Activated CD4-positive, alpha-beta T cell treated with anti-CD3 and anti-CD28 coated beads, Interleukin-2, amount 10 ng/mL, durations not matched to agents 24 days and 14 days (primary cell): ENCODE measurements at regions not wholly inside any gene's neighbourhood (a gene's known extent, or its start where the extent isn't known, plus 50 kb on each side); places are given as distances from the start of the nearest gene placed in this dataset.

Experiments
- DNase-seq: peaks from one replicate; pipeline ENCODE4 v3.0.0; 2022
- H3K27ac Mint-ChIP-seq: one replicate; pipeline ENCODE4 v1.8.0; 2022; ENCODE audit warnings: mild to moderate bottlenecking, mixed read lengths
- H3K27me3 Mint-ChIP-seq: one replicate; pipeline ENCODE4 v1.8.0; 2022; ENCODE audit warnings: mixed read lengths
- H3K36me3 Mint-ChIP-seq: one replicate; pipeline ENCODE4 v1.8.0; 2022; ENCODE audit warnings: low read depth, mild to moderate bottlenecking, mixed read lengths
- H3K4me1 Mint-ChIP-seq: one replicate; pipeline ENCODE4 v1.8.0; 2021; ENCODE audit warnings: mixed read lengths
- H3K4me3 Mint-ChIP-seq: one replicate; pipeline ENCODE4 v1.8.0; 2022; ENCODE audit warnings: mild to moderate bottlenecking, moderate library complexity, mixed read lengths
- H3K9me3 Mint-ChIP-seq: one replicate; pipeline ENCODE4 v1.8.0; 2021; ENCODE audit warnings: mixed read lengths
- intact Hi-C: fragments of 100-400 bp; cut with micrococcal nuclease; formaldehyde crosslinking; loops from one replicate; pipeline ENCODE4 v1.15.1; 2023

DNA sequence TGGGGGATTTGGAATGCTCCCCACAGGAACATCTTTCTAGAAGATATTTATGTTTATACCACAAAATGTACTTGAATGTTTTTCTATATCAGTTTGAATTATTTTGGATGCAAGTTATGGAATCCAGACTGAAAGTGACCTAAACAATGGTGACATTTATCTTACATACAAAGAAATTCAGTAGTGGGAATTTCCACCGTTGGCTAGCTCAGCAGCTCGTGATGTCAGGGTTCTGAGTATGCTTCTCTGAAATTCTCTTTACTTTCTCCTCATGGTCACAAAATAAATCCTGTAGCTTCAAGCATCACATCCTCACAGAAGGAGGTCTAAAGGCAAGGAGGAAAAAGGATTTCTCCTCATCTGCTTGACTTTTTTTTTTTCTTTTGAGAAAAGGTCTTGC is 105.3 kb downstream of the AKAIN1 start:
- intact Hi-C loops: no loop called here
- H3K9me3 Mint-ChIP-seq: no peaks in the 10 kb centered on the region
- peaks cover 1% of the 10 kb centered on the region for H3K4me1 Mint-ChIP-seq
- H3K4me3 Mint-ChIP-seq: no peak overlapping the region
- no peak overlapping the region for H3K27ac Mint-ChIP-seq
- no peaks in the 10 kb centered on the region for H3K27me3 Mint-ChIP-seq
- no peaks in the 10 kb centered on the region for H3K36me3 Mint-ChIP-seq
- no peak for DNase-seq

DNA sequence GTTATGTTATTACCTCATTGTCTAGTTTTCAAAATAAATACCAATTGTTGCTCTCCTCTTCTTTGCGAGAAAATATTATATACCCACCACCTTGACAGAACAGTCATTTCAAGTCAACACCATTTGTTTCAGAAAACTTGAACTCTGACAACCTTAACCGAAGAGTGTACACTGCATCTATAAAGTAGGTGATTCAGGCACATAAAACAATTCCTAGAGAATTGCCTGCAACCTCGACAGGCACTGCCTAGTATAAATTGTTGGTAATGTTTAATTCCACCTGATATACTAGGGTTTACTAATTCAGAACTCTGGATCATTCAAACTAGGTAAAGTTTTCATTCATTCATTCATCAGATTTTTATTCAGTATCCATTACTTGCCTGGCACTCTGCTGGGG is 121.8 kb downstream of the AKAIN1 start:
- Mint-ChIP-seq H3K36me3 (no peaks in the 10 kb centered on the region), H3K27me3 (peaks cover 3% of the 10 kb centered on the region), H3K9me3 (no peaks in the 10 kb centered on the region), H3K4me1 (no peaks in the 10 kb centered on the region), H3K27ac (no peak overlapping the region), H3K4me3 (no peak overlapping the region)
- DNase-seq: no peak
- intact Hi-C loops: no loop called here

DNA sequence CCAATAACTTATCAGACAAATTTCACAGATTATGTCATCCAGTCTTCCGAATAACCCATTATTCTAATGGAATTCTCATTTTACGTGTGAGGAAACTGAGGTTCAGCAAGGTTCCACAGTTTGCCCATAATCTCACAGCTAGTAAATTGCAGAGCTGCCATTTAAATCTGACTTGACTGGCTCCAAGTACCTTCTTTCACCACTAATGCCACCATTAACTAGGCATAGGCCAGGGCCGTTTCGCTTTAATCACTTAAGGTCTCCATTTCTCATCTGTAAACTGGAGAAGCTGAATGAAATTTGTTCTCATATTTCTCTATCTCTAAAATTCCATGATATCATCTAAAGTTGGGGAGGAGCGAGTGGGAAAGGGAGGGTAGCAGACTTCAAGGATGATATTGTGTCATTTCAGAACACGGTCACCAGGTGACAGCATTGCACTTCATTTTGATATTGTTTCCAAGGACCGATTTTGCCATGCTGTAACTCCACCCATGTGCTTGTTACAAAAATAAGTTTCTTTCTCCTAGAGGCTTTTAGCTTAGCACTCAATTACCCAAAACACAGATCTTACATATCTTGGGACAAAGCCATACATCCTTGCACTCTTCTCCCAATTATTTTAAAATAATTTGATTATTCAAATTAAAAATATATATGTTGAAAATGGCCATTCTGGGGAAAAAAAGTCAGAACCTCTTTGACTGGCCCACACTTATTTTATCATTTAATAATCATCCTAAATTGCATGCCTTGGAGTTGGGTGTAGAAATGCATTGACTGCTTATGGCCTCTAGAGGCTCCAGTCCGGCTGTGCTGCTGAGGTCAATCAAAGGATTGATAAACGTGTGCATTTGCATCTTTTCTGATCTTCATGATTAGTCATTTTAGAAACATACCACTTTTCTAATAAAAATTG is 123.8 kb downstream of the AKAIN1 start:
- no peaks in the 10 kb centered on the region for H3K36me3 Mint-ChIP-seq
- H3K27me3 Mint-ChIP-seq: peaks cover 3% of the 10 kb centered on the region
- DNase-seq: peak; percentile 69

DNA sequence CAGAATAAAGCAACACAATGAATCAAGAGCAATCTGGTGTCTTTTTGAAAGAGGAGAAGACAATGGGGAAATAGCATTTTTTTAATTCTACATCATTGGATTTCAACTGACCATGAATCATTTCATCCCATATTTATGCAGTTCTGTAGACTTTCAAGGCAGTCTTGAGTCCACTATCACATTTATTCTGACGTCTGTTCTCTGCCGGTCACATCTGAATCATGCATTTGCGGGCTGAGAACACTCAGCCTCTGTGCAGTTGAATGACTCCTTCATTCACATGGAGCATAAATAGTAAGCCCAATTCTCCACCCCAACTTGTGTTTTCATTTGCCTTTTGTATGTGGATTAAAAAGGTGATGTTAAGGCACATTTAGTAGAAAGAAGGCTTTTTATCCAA is 128.2 kb downstream of the AKAIN1 start:
- intact Hi-C loops: no loop called here
- no peaks in the 10 kb centered on the region for H3K9me3 Mint-ChIP-seq
- H3K27ac Mint-ChIP-seq: no peak overlapping the region
- no peaks in the 10 kb centered on the region for H3K4me1 Mint-ChIP-seq
- H3K4me3 Mint-ChIP-seq: no peak overlapping the region
- DNase-seq: no peak
- no peaks in the 10 kb centered on the region for H3K36me3 Mint-ChIP-seq
- peaks cover 2% of the 10 kb centered on the region for H3K27me3 Mint-ChIP-seq

More for the DNA sequence above, 123.8 kb downstream of the AKAIN1 start:
- no peak overlapping the region for H3K4me3 Mint-ChIP-seq
- H3K4me1 Mint-ChIP-seq: no peaks in the 10 kb centered on the region
- no peak overlapping the region for H3K27ac Mint-ChIP-seq
- intact Hi-C loops: no loop called here
- no peaks in the 10 kb centered on the region for H3K9me3 Mint-ChIP-seq

DNA sequence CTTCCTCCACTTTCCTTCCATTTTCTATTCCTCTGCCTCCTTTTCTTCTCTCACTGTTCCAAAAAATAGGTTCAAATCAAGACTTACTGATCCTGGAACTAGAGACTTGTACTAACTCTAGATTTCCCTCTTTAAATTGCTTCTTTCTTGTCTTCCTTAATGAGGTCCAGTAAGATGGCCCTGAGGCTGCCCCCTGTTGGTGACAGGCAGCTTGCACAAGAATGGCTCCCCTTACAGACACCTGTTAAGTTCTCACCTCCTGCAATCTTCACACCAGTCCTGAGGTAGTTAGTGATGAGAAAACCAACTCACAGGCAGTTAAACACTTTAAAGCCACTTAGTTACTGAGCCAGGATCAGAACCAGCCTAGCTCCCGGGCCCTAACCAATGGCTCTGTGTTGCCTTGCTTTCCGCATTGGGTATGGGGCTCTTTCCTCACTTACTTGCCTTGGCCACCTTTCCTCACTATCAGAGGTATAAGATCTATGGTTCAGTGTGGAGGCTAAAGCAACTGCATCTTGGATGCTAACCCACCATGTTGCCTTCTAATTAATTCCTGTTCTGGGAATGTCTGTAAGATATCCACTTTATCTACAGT is 130.6 kb downstream of the AKAIN1 start:
- H3K27ac Mint-ChIP-seq: no peak overlapping the region
- no peak overlapping the region for H3K4me3 Mint-ChIP-seq
- no peaks in the 10 kb centered on the region for H3K36me3 Mint-ChIP-seq
- no peaks in the 10 kb centered on the region for H3K27me3 Mint-ChIP-seq
- peak; percentile 66 for DNase-seq
- intact Hi-C loops: no loop called here
- H3K9me3 Mint-ChIP-seq: no peaks in the 10 kb centered on the region
- no peaks in the 10 kb centered on the region for H3K4me1 Mint-ChIP-seq

DNA sequence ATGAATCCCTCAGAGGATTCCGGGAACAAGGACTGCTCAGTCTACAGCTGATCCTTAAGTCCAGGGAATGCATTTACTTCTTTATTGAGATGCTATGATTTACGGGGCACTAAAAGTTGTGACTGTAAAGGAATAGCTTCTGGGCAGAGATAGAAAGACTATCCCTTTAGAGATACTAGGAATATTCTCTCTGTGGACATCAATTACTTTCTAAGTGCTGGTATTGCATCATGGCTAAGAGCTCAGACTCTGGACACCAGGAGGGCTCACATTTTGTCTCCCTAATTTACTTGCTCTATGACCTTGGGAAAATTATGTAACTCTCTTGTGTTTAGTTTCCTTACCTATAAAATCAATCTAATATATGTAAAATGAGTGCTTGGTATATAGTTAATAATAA is 131.4 kb downstream of the AKAIN1 start:
- Mint-ChIP-seq H3K27me3 (no peaks in the 10 kb centered on the region), H3K9me3 (no peaks in the 10 kb centered on the region), H3K4me3 (no peak overlapping the region), H3K27ac (no peak overlapping the region), H3K36me3 (no peaks in the 10 kb centered on the region), H3K4me1 (no peaks in the 10 kb centered on the region)
- no peak for DNase-seq
- intact Hi-C loops: no loop called here

DNA sequence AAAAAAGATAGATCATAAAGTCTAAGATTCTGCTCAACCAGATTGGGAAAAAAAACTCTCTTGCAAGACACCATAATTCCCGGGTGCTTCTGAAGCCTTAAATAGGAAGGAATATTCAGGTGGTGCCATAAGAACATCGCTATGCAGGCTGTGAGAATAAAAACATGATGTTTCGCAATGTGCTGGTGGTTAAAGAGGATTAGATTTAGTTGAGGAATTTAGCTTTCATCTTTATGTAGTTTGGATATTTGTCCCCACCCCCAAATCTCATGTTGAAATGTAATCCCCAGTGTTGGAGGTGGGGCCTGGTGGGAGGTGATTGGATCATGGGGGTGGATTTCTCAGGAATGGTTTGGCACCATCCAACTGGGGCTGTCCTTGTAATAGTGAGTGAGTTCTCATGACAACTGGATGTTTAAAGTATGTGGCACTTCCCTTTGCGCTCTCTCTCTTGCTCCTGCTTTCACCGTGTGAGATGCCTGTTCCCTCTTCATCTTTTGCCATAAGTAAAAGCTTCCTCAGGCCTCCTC is 132.2 kb downstream of the AKAIN1 start:
- Mint-ChIP-seq H3K27me3 (no peaks in the 10 kb centered on the region), H3K4me3 (no peak overlapping the region), H3K27ac (no peak overlapping the region), H3K9me3 (no peaks in the 10 kb centered on the region), H3K36me3 (no peaks in the 10 kb centered on the region), H3K4me1 (no peaks in the 10 kb centered on the region)
- intact Hi-C loops: no loop called here
- DNase-seq: no peak

DNA sequence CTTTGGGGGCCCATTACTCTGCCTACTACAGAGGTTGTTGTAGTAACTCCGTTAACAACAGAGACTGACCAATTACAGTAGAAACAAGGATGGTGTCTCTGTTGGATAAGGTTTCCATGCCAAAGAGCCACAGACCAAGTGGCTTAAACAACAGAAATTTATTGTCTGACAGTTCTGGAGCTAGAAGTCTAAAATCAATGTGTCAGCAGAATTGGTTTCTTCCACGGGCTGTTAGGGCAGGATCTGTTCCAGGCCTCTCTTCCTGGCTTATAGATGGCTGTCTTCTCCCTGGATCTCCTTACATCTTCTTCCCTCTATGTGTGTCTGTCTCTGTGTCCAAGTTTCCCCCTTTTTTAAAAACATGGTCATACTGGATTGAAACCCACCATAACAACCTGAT is 135.3 kb downstream of the AKAIN1 start:
- Mint-ChIP-seq H3K27ac (no peak overlapping the region), H3K9me3 (no peaks in the 10 kb centered on the region), H3K4me3 (no peak overlapping the region), H3K4me1 (peaks cover 10% of the 10 kb centered on the region), H3K36me3 (no peaks in the 10 kb centered on the region), H3K27me3 (peaks cover 2% of the 10 kb centered on the region)
- no peak for DNase-seq
- intact Hi-C loops: no loop called here

DNA sequence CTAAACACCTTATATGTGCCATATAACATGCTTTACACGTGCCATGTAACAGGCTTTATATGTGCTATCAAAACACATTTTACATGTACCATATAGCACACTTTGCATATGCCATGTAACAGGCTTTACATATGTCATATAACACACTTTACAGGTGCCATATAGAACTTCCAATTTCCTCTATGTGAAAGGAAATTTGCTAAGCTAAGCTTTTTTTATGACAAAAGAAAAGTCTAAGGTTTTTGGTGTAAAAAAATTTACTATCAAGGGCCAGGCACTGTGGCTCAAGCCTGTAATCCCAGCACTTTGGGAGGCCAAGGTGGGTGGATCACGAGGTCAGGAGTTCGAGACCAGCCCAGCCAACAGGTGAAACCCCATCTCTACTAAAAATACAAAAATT is 136.5 kb downstream of the AKAIN1 start:
- Mint-ChIP-seq H3K9me3 (no peaks in the 10 kb centered on the region), H3K27ac (no peak overlapping the region), H3K27me3 (peaks cover 4% of the 10 kb centered on the region), H3K4me3 (no peak overlapping the region), H3K36me3 (no peaks in the 10 kb centered on the region), H3K4me1 (peaks cover 10% of the 10 kb centered on the region)
- no peak for DNase-seq
- intact Hi-C loops: no loop called here

DNA sequence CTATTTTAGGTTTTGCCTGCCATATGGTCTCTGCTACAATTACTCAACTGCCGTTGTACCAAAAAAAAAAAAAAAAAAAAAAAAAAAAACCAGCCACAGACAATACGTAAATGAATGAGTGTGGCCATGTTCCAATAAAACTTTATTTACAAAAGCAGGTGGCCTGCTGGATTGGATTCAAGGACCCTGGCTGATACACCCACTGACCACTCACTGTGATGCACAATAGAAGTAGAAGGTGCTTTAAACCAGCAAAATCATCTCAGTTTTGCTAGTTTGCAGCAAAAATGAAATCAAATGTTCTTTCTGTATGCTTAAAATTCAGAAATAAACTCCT is 137.4 kb downstream of the AKAIN1 start:
- Mint-ChIP-seq H3K4me3 (no peak overlapping the region), H3K9me3 (no peaks in the 10 kb centered on the region), H3K36me3 (no peaks in the 10 kb centered on the region), H3K4me1 (peaks cover 10% of the 10 kb centered on the region), H3K27ac (no peak overlapping the region), H3K27me3 (peaks cover 4% of the 10 kb centered on the region)
- intact Hi-C loops: no loop called here
- no peak for DNase-seq

DNA sequence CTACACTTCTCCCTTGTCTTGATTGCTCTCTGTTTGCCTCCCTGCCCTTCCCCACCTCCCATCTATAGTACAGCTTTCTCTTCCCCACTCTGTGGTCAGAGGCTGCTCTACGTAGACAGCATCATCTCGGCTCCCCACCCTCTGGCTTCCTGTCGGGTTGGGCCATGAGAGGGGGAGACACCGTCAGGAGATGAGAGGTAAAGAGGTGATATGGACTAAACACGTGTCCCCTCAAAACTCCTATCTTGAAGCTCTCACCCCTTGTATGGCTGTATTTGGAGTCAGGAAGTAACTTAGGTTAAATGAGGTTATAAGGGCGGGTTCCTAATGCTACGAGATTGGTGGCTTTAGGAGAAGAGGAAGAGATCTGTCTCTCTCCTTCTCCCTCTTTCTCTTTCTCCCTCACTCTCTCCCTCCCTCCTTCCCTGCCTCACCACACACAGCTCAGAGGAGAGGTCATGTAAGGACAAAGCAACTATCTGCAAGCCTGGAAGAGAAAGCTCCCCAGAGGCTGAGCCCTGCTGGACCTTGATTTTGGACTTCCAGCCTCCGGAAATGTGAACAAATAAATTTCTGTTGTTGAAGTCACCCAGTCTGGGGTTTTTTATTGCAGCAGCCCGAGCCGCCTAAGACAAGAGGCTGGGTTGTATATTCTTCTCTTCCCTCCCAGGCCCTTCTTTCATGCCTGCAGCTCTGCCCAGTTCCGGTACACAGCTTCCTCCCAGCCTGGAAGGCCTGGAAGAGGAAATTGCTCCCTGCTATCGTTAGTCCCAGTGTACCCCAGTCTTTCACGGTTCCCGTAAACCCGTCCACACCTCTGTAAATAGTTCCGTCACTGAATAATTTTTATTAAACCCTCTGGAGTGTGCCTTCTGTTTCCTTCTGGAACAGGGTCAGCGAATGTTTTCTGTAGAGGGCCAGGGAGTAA is 138.0 kb downstream of the AKAIN1 start:
- intact Hi-C loops: no loop called here
- H3K36me3 Mint-ChIP-seq: no peaks in the 10 kb centered on the region

DNA sequence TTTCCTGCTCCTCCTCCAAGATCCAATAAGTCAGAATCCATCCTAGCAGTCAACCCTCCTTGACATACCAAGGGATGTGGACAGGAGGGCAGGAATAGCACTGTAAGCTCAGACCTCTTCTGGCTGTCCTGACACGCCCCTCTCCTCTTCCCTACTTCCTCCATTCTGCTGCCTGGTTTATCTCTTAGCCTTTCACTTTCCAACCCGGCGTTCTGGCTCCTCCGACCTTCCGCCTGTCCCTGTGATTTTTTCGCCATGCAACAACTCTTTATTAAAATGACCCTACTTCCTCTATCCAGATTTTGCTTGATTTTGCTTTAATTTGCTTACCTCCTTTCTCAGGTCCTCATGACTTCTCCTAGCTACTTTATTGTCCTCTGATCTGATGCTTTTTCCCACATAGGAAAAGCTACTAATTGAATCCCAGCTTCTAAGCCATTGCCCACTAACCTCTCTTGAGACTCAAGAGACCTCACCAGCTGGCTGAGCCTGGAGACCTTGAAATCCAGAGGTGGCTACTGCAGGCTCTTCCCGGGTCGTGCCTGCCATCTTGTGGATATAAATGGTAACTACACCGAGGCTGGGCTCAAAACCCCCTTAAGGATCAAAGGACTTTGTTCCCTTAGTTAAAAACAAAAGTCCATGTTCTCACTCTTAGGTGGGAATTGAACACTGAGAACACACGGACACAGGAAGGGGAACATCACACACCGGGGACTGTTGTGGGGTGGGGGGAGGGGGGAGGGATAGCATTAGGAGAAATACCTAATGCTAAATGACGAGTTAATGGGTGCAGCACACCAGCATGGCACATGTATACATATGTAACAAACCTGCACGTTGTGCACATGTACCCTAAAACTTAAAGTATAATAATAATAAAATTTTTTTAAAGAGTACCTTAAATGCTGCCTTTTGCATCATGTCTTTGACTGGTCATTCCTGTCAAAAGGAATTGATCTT is 139.4 kb downstream of the AKAIN1 start:
- Mint-ChIP-seq H3K4me3 (no peak overlapping the region), H3K27ac (no peak overlapping the region), H3K9me3 (no peaks in the 10 kb centered on the region), H3K27me3 (peaks cover 4% of the 10 kb centered on the region), H3K36me3 (no peaks in the 10 kb centered on the region), H3K4me1 (peaks cover 10% of the 10 kb centered on the region)
- DNase-seq: peak; percentile 85
- intact Hi-C loops: loop anchor here (1.0 kb wide), 1 partner anchor 951 kb away; no protein-coding TSS in a partner anchor

More for the DNA sequence above, 138.0 kb downstream of the AKAIN1 start:
- H3K4me3 Mint-ChIP-seq: peak overlapping the region; percentile 69
- H3K27ac Mint-ChIP-seq: peak overlapping the region; percentile 14
- peaks cover 10% of the 10 kb centered on the region for H3K4me1 Mint-ChIP-seq
- DNase-seq: peak; percentile 81
- no peaks in the 10 kb centered on the region for H3K9me3 Mint-ChIP-seq
- H3K27me3 Mint-ChIP-seq: peaks cover 4% of the 10 kb centered on the region

DNA sequence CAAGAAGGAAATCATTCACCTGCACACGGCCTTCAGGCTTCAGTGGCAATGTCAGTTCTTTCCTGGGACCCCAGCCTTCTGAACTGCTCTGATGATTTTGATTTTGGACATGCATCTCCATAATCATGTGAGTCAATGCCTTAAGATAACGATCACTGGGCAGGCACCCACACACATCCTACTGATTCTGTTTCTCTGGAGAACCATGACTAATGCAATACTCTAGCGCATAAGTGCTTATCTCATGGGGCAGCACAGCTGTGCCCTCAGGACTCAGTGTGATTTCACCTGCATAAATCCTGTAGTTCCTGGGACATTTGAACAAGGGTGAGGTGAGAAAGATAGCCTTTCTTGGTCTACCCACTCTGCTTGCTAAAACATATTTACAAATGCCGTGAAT is 144.6 kb downstream of the AKAIN1 start:
- intact Hi-C loops: no loop called here
- Mint-ChIP-seq H3K27me3 (peaks cover 2% of the 10 kb centered on the region), H3K4me3 (no peak overlapping the region), H3K9me3 (no peaks in the 10 kb centered on the region), H3K4me1 (peaks cover 1% of the 10 kb centered on the region), H3K27ac (no peak overlapping the region), H3K36me3 (no peaks in the 10 kb centered on the region)
- no peak for DNase-seq
